HG02571 (cell line): ENCODE measurements at regions not wholly inside any gene's neighbourhood (a gene's known extent, or its start where the extent isn't known, plus 50 kb on each side); places are given as distances from the start of the nearest gene placed in this dataset.
"Not testable (repeated sequence)": the region's sequence is repeated elsewhere in the genome, so short reads cannot be mapped to it uniquely, and the experiment has no call there.

Experiments
- ATAC-seq: cut with Tn5 transposase; IDR thresholded peaks from one replicate; pipeline ENCODE4 v1.9.1; 2021; ENCODE audit warnings: mild to moderate bottlenecking, moderate library complexity; ENCODE audit not compliant: unreplicated experiment

GRCh38 chr1:144140243-144140642, 168.5 kb upstream of the FAM72C start:
- ATAC-seq = not testable (repeated sequence)

GRCh38 chr1:144105006-144105405, 133.2 kb upstream of the FAM72C start:
- ATAC-seq = not testable (repeated sequence)

GRCh38 chr1:144104000-144104677, 132.4 kb upstream of the FAM72C start:
- ATAC-seq = not testable (repeated sequence)

GRCh38 chr1:144103156-144103880, 131.5 kb upstream of the FAM72C start:
- not testable (repeated sequence) for ATAC-seq

GRCh38 chr1:144102046-144102745, 130.4 kb upstream of the FAM72C start:
- ATAC-seq = not testable (repeated sequence)

- ATAC-seq = no peak
Measured at GRCh38 chr1:144101397-144102045, 129.7 kb upstream of the FAM72C start.

GRCh38 chr1:144077167-144077841, 105.5 kb upstream of the FAM72C start:
- ATAC-seq = not testable (repeated sequence)

- ATAC-seq = not testable (repeated sequence)
Measured at GRCh38 chr1:144076646-144077045, 104.9 kb upstream of the FAM72C start.

- ATAC-seq = not testable (repeated sequence)
Measured at GRCh38 chr1:144070394-144071053, 98.7 kb upstream of the FAM72C start.

- ATAC-seq = not testable (repeated sequence)
Measured at GRCh38 chr1:144067042-144067441, 95.3 kb upstream of the FAM72C start.

GRCh38 chr1:144066071-144066813, 94.5 kb upstream of the FAM72C start:
- not testable (repeated sequence) for ATAC-seq

- not testable (repeated sequence) for ATAC-seq
Measured at GRCh38 chr1:144065299-144066060, 93.7 kb upstream of the FAM72C start.

GRCh38 chr1:144049365-144049764, 77.6 kb upstream of the FAM72C start:
- not testable (repeated sequence) for ATAC-seq

- not testable (repeated sequence) for ATAC-seq
Measured at GRCh38 chr1:144046645-144047044, 74.9 kb upstream of the FAM72C start.

GRCh38 chr1:144045751-144046546, 74.2 kb upstream of the FAM72C start:
- not testable (repeated sequence) for ATAC-seq

- not testable (repeated sequence) for ATAC-seq
Measured at GRCh38 chr1:144042251-144042650, 70.5 kb upstream of the FAM72C start.

- not testable (repeated sequence) for ATAC-seq
Measured at GRCh38 chr1:144040293-144040692, 68.5 kb upstream of the FAM72C start.

- ATAC-seq = not testable (repeated sequence)
Measured at GRCh38 chr1:144034045-144034444, 62.3 kb upstream of the FAM72C start.
